GM20000 (cell line): ENCODE measurements at regions not wholly inside any gene's neighbourhood (a gene's known extent, or its start where the extent isn't known, plus 50 kb on each side); places are given as distances from the start of the nearest gene placed in this dataset.
A peak's percentile ranks its signal among the peaks of the same experiment; 100 is the strongest.

Experiments
- DNase-seq: peaks from one replicate; pipeline ENCODE4 v3.0.0; 2012; ENCODE audit warnings: low spot score
- TF ChIP-seq, protein P1 (sequence below): IDR thresholded peaks from 2 replicates; pipeline ENCODE4 v1.5.1; 2012; ENCODE audit warnings: mild to moderate bottlenecking, control low read depth; ENCODE audit errors: extremely low read depth, missing control alignments

DNA sequence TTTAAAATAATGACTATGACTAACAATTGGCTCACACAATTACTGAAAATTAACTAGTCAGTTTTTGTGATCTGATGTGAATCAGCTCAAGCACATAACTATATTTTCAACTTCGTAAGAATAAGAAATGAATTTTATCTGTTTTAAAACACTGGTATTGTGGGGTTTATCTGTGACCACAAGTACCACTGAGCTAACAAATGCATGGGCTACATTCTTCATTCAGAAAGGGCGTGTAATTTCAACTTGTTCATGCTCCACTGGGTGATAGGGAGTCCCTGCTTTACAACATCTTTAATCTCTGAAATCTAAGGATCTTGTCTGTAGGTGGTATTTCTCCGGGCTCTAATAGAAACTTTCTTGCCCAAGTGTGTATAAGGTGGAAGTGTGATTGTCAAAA lies 1311.5 kb upstream of the GJE1 start:
- TF ChIP-seq, protein P1, sequence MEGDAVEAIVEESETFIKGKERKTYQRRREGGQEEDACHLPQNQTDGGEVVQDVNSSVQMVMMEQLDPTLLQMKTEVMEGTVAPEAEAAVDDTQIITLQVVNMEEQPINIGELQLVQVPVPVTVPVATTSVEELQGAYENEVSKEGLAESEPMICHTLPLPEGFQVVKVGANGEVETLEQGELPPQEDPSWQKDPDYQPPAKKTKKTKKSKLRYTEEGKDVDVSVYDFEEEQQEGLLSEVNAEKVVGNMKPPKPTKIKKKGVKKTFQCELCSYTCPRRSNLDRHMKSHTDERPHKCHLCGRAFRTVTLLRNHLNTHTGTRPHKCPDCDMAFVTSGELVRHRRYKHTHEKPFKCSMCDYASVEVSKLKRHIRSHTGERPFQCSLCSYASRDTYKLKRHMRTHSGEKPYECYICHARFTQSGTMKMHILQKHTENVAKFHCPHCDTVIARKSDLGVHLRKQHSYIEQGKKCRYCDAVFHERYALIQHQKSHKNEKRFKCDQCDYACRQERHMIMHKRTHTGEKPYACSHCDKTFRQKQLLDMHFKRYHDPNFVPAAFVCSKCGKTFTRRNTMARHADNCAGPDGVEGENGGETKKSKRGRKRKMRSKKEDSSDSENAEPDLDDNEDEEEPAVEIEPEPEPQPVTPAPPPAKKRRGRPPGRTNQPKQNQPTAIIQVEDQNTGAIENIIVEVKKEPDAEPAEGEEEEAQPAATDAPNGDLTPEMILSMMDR = no peak
- no peak for DNase-seq

DNA sequence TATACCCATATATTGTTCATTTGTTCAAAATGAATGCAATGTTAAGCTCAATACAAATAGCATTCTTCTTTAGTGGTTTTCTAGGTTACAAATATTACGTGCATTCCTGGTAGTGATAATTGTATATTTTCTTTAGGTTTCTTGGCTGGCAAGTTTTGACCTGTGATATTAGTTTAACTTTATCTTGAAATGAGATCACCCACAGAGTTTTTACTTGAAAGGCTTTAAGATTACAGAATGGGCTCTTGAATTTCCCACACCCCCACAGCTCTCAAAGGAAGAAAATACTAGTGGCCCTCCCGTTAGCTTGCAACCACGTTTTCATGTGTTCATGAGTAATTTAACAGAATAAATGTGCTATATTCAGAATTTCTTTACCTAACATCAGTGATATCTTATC lies 1315.5 kb upstream of the GJE1 start:
- TF ChIP-seq, protein P1 = no peak
- no peak for DNase-seq

DNA sequence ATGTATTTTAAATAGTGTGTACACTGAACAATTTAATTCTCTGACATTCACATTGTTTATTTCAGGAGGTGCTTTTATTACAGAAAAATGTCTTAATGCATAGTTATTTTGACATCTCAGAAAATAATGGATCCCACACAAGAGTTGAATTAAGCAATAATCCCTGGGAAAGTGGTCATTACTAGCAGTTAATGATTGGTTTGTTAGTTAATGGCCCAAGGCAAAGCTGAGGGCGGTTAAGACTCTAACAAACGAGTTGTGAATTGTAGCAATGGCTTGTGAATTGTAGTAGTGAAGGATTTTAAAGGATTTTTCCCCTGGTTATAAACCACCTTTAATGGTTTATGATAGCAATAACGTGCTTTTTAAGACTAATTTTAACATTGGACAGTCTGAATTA lies 1316.0 kb upstream of the GJE1 start:
- TF ChIP-seq, protein P1 = no peak
- no peak for DNase-seq

DNA sequence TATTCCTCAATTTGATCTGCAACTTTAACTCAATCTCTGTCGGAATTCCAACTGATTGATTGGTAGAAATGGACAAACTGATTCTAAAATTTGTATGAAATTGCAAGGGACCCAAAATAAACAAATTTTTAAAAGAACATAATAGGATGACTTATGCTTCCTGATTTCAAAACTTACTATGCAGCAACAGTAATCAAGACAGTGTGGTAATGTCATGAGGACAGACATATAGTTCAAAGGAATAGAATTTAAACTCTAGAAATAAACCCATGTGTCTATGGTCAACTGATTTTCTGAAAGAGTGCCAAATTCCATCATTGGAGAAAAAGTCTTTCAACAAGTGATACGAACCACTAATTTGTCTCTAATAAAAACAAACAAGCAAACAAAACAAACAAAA lies 1320.1 kb upstream of the GJE1 start:
- DNase-seq = no peak
- TF ChIP-seq, protein P1 = no peak

DNA sequence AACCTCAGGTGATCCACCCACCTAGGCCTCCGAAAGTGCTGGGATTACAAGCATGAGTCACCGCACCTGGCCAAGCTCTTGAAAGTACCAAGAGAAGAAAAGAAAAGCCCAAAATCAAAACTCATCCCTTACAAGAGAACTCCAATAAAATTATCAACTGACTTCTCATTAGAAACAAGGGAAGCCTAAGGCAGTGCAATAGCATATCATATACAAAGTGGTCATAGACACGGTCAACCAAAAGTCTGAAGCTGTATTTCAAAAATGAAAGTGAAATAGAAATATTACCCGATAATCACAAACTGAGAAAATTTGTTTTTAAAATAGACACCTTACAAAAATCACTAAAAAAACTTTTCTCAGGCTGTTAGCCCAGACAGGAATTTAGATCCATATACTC lies 1321.1 kb upstream of the GJE1 start:
- TF ChIP-seq, protein P1 = no peak
- DNase-seq = peak; percentile 7

DNA sequence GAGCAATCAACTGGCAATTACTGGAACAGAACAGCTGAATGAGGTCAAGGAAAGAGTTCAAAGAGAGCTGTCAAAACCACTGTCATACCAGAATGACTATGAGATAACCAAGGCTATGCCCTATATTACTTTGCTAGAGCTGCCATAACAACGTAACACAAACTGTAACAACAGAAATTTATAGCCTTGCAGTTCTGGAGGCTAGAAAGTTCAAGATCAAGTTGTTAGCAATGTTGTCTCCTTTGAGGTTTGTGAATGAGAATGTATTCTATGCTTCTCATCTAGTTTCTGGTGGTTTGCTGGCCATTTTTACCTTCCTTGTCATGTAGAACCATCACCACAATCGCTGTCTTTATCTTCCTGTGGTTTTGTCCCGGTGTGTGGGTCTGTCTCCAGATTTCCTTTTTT lies 1323.0 kb upstream of the GJE1 start:
- TF ChIP-seq, protein P1 = no peak

DNA sequence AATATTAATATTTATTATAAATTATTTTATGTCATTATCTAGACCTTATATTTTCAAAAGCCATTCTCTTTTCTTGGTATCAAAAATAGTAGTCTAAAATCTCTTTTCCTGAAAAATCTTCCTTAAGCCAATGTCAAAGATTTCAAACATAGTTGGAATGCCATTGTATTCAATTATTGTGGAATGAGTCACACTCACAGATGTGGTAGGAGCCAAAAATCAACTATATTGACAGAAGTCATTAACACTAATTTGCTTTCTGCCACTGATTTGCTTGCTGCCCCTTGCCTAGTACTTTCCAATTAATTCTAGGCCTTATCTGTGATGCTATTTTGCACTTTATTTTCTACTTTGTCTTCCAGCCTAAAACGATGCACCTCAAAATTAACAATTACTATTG lies 1326.3 kb upstream of the GJE1 start:
- TF ChIP-seq, protein P1 = no peak
- no peak for DNase-seq

More for the DNA sequence above, 1323.0 kb upstream of the GJE1 start:
- DNase-seq = peak; percentile 10
